H9 (cell line): ENCODE measurements at regions not wholly inside any gene's neighbourhood (a gene's known extent, or its start where the extent isn't known, plus 50 kb on each side); places are given as distances from the start of the nearest gene placed in this dataset.

ENCODE experiments used
- DNase-seq: peaks from one replicate; pipeline ENCODE4 v3.0.0-alpha.2; 2017
- H2AFZ ChIP-seq: one replicate; pipeline ENCODE4 v1.6.1; 2013; ENCODE audit warnings: mild to moderate bottlenecking, low read length, control low read depth, moderate library complexity
- H2AK5ac ChIP-seq: 2 replicates; pipeline ENCODE4 v1.6.1; 2013; ENCODE audit warnings: low read length, control low read depth, mixed read lengths; ENCODE audit not compliant: insufficient read length
- H2BK120ac ChIP-seq: one replicate; pipeline ENCODE4 v1.6.1; 2013; ENCODE audit warnings: low read depth, mild to moderate bottlenecking, low read length, control low read depth, inconsistent platforms; ENCODE audit not compliant: poor library complexity, severe bottlenecking
- H2BK12ac ChIP-seq: 2 replicates; pipeline ENCODE4 v1.6.1; 2013; ENCODE audit warnings: low read length, control low read depth, mixed read lengths, low read depth; ENCODE audit not compliant: insufficient read length
- H2BK15ac ChIP-seq: 2 replicates; pipeline ENCODE4 v1.6.1; 2013; ENCODE audit warnings: low read depth, low read length, control low read depth
- H2BK20ac ChIP-seq: one replicate; pipeline ENCODE4 v1.6.1; 2013; ENCODE audit warnings: low read depth, mild to moderate bottlenecking, low read length, control low read depth, inconsistent platforms; ENCODE audit not compliant: poor library complexity, severe bottlenecking
- H2BK5ac ChIP-seq: 2 replicates; pipeline ENCODE4 v1.6.1; 2013; ENCODE audit warnings: low read length, control low read depth, mixed read lengths; ENCODE audit not compliant: insufficient read length
- H3K14ac ChIP-seq: 2 replicates; pipeline ENCODE4 v1.6.1; 2013; ENCODE audit warnings: low read length, control low read depth; ENCODE audit not compliant: insufficient read depth
- H3K18ac ChIP-seq: 2 replicates; pipeline ENCODE4 v1.6.1; 2013; ENCODE audit warnings: low read depth, mild to moderate bottlenecking, mixed read lengths, low read length, control low read depth; ENCODE audit not compliant: insufficient read length
- H3K23ac ChIP-seq: 2 replicates; pipeline ENCODE4 v1.6.1; 2013; ENCODE audit warnings: low read length, control low read depth, mixed read lengths, low read depth; ENCODE audit not compliant: insufficient read length
- H3K23me2 ChIP-seq: 2 replicates; pipeline ENCODE4 v1.6.1; 2013; ENCODE audit warnings: low read depth, mild to moderate bottlenecking, mixed read lengths, low read length, control low read depth; ENCODE audit not compliant: insufficient read length, poor library complexity, severe bottlenecking
- H3K27ac ChIP-seq: 2 replicates; pipeline ENCODE4 v1.5.1; 2013; ENCODE audit warnings: low read length, control low read depth, mixed read lengths, low read depth; ENCODE audit not compliant: insufficient read length
- H3K27me3 ChIP-seq: 2 replicates; pipeline ENCODE4 v1.6.1; 2013; ENCODE audit warnings: low read length, control low read depth, inconsistent platforms; ENCODE audit not compliant: insufficient read depth
- H3K4ac ChIP-seq: 2 replicates; pipeline ENCODE4 v1.6.1; 2013; ENCODE audit warnings: low read depth, mild to moderate bottlenecking, control low read depth, inconsistent platforms, low read length, moderate library complexity
- H3K4me1 ChIP-seq: 2 replicates; pipeline ENCODE4 v1.6.1; 2013; ENCODE audit warnings: low read length, control low read depth, inconsistent platforms; ENCODE audit not compliant: insufficient read depth
- H3K4me2 ChIP-seq: 2 replicates; pipeline ENCODE4 v1.6.1; 2013; ENCODE audit warnings: low read length, control low read depth, mixed read lengths; ENCODE audit not compliant: insufficient read length, insufficient read depth
- H3K56ac ChIP-seq: 2 replicates; pipeline ENCODE4 v1.6.1; 2013; ENCODE audit warnings: low read depth, mild to moderate bottlenecking, mixed read lengths, low read length, control low read depth; ENCODE audit not compliant: insufficient read length
- H3K79me1 ChIP-seq: 2 replicates; pipeline ENCODE4 v1.6.1; 2013; ENCODE audit warnings: low read depth, mild to moderate bottlenecking, moderate library complexity, low read length, control low read depth, inconsistent platforms; ENCODE audit not compliant: insufficient read depth, poor library complexity, severe bottlenecking
- H3K79me2 ChIP-seq: 2 replicates; pipeline ENCODE4 v1.6.1; 2013; ENCODE audit warnings: low read length, control low read depth, inconsistent platforms; ENCODE audit not compliant: insufficient read depth
- H3K9ac ChIP-seq: 2 replicates; pipeline ENCODE4 v1.6.1; 2013; ENCODE audit warnings: low read length, control low read depth, mixed read lengths; ENCODE audit not compliant: insufficient read length; ENCODE audit errors: extremely low read depth
- H3K9me3 ChIP-seq: one replicate; pipeline ENCODE4 v1.6.1; 2013; ENCODE audit warnings: low read depth, low read length, inconsistent platforms; ENCODE audit not compliant: control insufficient read depth
- H3T11ph ChIP-seq: one replicate; pipeline ENCODE4 v1.6.1; 2013; ENCODE audit warnings: mild to moderate bottlenecking, low read length, control low read depth, inconsistent platforms
- H4K20me1 ChIP-seq: one replicate; pipeline ENCODE4 v1.6.1; 2013; ENCODE audit not compliant: control insufficient read depth, insufficient read length, insufficient read depth
- H4K5ac ChIP-seq: 2 replicates; pipeline ENCODE4 v1.6.1; 2013; ENCODE audit warnings: low read depth, mild to moderate bottlenecking, mixed read lengths, low read length, control low read depth; ENCODE audit not compliant: insufficient read length
- H4K8ac ChIP-seq: replicated peaks from 2 replicates; pipeline ENCODE4 v1.6.1; 2013; ENCODE audit warnings: low read length, control low read depth, mixed read lengths, low read depth; ENCODE audit not compliant: insufficient read length
- H4K91ac ChIP-seq: 2 replicates; pipeline ENCODE4 v1.6.1; 2013; ENCODE audit warnings: low read depth, mild to moderate bottlenecking, moderate library complexity, mixed read lengths, low read length, control low read depth; ENCODE audit not compliant: insufficient read length
- H3K27ac Mint-ChIP-seq, 3 experiments: 2 replicates in 2 of 3; 3 replicates in 1 of 3; pipeline ENCODE4 v1.8.0; 2020 to 2021; ENCODE audit warnings: mixed read lengths in 3 of 3, mild to moderate bottlenecking in 1 of 3, moderate library complexity in 1 of 3
- H3K27me3 Mint-ChIP-seq: 2 replicates; pipeline ENCODE4 v1.8.0; 2021; ENCODE audit warnings: low read depth, mild to moderate bottlenecking, moderate library complexity, mixed read lengths
- H3K36me3 Mint-ChIP-seq, 3 experiments: 2 replicates in 2 of 3; 3 replicates in 1 of 3; pipeline ENCODE4 v1.8.0; 2020 to 2021; ENCODE audit warnings: low read depth in 3 of 3, mixed read lengths in 3 of 3; ENCODE audit not compliant: insufficient read depth in 1 of 3
- H3K4me1 Mint-ChIP-seq, 2 experiments: 2 replicates each; pipeline ENCODE4 v1.8.0; 2020; ENCODE audit warnings: mixed read lengths in 2 of 2
- H3K4me3 Mint-ChIP-seq, 2 experiments: 2 replicates in 1 of 2; 3 replicates in 1 of 2; pipeline ENCODE4 v1.8.0; 2020 to 2021; ENCODE audit warnings: mild to moderate bottlenecking in 2 of 2, mixed read lengths in 2 of 2, moderate library complexity in 1 of 2
- H3K9me3 Mint-ChIP-seq, 2 experiments: 2 replicates in 1 of 2; 3 replicates in 1 of 2; pipeline ENCODE4 v1.8.0; 2020; ENCODE audit warnings: mild to moderate bottlenecking in 2 of 2, mixed read lengths in 2 of 2, moderate library complexity in 1 of 2
- WGBS: extraction: QIAGEN DNeasy Blood & Tissue Kit; methylation state at CpG from one replicate; pipeline ENCODE4 v1.1.7; 2013; ENCODE audit warnings: missing lambda C conversion rate, low lambda C conversion rate, mixed read lengths; ENCODE audit not compliant: insufficient read length; ENCODE audit errors: extremely low coverage; 5-methylcytosine and 5-hydroxymethylcytosine counted together
- TF ChIP-seq, protein P1 (sequence below): fragments of 200-600 bp; sonication (generic); conservative IDR thresholded peaks from 3 replicates; pipeline ENCODE4 v1.8.0; 2021; ENCODE audit warnings: antibody characterized with exemption, mild to moderate bottlenecking

- no peaks in the 10 kb centered on the region for H3K79me2 ChIP-seq
- no peaks in the 10 kb centered on the region for H3K23me2 ChIP-seq
- Mint-ChIP-seq H3K36me3 (no peaks in the 10 kb centered on the region), H3K27ac (no peak overlapping the region), H3K4me3 (no peak overlapping the region), H3K9me3 (no peaks in the 10 kb centered on the region; a peak in 1 of 5 replicates), H3K27me3 (no peaks in the 10 kb centered on the region), H3K4me1 (peaks cover 2 to 6% of the 10 kb centered on the region in 2 experiments; a peak in 1 of 4 replicates)
- no peak overlapping the region for H3K4ac ChIP-seq
- H3K14ac ChIP-seq: no peak overlapping the region
- no peak overlapping the region for H2BK120ac ChIP-seq
- no peak overlapping the region for H3K18ac ChIP-seq
- no peak overlapping the region for H2AK5ac ChIP-seq
- H2BK15ac ChIP-seq: no peak overlapping the region
- no peak overlapping the region for H4K91ac ChIP-seq
- no peak overlapping the region for H4K8ac ChIP-seq
- H4K20me1 ChIP-seq: no peaks in the 10 kb centered on the region
- DNase-seq: no peak
- H2BK20ac ChIP-seq: no peak overlapping the region
- no peak overlapping the region for H3K23ac ChIP-seq
- H3K79me1 ChIP-seq: no peaks in the 10 kb centered on the region
- TF ChIP-seq, protein P1, sequence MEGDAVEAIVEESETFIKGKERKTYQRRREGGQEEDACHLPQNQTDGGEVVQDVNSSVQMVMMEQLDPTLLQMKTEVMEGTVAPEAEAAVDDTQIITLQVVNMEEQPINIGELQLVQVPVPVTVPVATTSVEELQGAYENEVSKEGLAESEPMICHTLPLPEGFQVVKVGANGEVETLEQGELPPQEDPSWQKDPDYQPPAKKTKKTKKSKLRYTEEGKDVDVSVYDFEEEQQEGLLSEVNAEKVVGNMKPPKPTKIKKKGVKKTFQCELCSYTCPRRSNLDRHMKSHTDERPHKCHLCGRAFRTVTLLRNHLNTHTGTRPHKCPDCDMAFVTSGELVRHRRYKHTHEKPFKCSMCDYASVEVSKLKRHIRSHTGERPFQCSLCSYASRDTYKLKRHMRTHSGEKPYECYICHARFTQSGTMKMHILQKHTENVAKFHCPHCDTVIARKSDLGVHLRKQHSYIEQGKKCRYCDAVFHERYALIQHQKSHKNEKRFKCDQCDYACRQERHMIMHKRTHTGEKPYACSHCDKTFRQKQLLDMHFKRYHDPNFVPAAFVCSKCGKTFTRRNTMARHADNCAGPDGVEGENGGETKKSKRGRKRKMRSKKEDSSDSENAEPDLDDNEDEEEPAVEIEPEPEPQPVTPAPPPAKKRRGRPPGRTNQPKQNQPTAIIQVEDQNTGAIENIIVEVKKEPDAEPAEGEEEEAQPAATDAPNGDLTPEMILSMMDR: no peak
- no peak overlapping the region for H3K56ac ChIP-seq
- H4K5ac ChIP-seq: no peak overlapping the region
- no peak overlapping the region for H3K27ac ChIP-seq
- no peak overlapping the region for H3T11ph ChIP-seq
- no peak overlapping the region for H3K4me2 ChIP-seq
- H3K4me1 ChIP-seq: no peaks in the 10 kb centered on the region
- H3K9me3 ChIP-seq: no peaks in the 10 kb centered on the region
- H3K27me3 ChIP-seq: no peaks in the 10 kb centered on the region
- H2AFZ ChIP-seq: no peak overlapping the region
- H3K9ac ChIP-seq: no peak overlapping the region
- no CpG with 5 or more reads among the region's 1 CpG for WGBS
- H2BK12ac ChIP-seq: no peak overlapping the region
- no peak overlapping the region for H2BK5ac ChIP-seq
These were observed 784.8 kb downstream of the VRK1 start for GRCh38 chr14:97582022-97582421.
